ENCODE measurements at regions not wholly inside any gene's neighbourhood (a gene's known extent, or its start where the extent isn't known, plus 50 kb on each side); places are given as distances from the start of the nearest gene placed in this dataset.

DNA sequence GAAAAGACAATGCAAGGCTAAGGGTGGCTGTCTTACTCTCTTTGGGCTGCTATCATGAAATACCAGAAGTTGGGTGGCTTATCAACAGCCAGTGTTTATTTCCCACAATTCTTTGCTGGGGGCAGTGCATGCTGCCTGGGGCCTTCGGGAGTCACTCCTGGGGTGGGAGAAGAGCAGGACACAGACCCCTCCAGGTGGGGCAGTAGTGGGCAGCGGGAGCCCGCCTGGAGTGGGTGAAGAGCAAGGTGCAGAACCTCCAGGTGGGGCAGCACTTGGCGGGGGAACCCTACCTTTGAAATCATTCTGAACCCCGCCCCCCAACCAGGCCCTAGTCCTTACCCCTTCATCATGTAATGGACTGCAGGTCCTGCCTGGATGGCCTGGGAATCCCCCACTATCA is 69.6 kb upstream of the THBS2 start:
- CTCF ChIA-PET: no interaction called here
- H3K9me3 ChIP-seq (replicated peaks; ENCODE audit: control insufficient read depth, insufficient read depth, low read length): no peaks in the 10 kb centered on the region
- H3K4me1 ChIP-seq (ENCODE audit: control insufficient read depth, extremely low read depth, insufficient read depth, low read length): no peaks in the 10 kb centered on the region
- no peaks in the 10 kb centered on the region for H4K20me1 ChIP-seq (replicated peaks; ENCODE audit: control insufficient read depth, extremely low read depth, insufficient read depth, low read length)
- TF ChIP-seq POLR2A (IDR thresholded peaks at IDR 0.05; ENCODE audit: low read depth, low read length): no peak
- no peak for TF ChIP-seq JUN (IDR thresholded peaks at IDR 0.05; ENCODE audit: borderline replicate concordance, insufficient read depth, insufficient read length, low read depth)
- no peak for TF ChIP-seq MYC (IDR thresholded peaks at IDR 0.05; ENCODE audit: low read depth, low read length)
- no peak for TF ChIP-seq POLR2AphosphoS5 (IDR thresholded peaks at IDR 0.05; ENCODE audit: insufficient read depth, low read depth, low read length)
- TF ChIP-seq EZH2 (IDR thresholded peaks at IDR 0.05; ENCODE audit: borderline replicate concordance, low read depth, low read length, severe bottlenecking): no peak
- TF ChIP-seq FOS (IDR thresholded peaks at IDR 0.05; ENCODE audit: borderline replicate concordance, insufficient read depth, low read length): no peak
- TF ChIP-seq, protein P1, sequence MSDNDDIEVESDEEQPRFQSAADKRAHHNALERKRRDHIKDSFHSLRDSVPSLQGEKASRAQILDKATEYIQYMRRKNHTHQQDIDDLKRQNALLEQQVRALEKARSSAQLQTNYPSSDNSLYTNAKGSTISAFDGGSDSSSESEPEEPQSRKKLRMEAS (IDR thresholded peaks at IDR 0.05; ENCODE audit: insufficient read depth, insufficient read length): no peak
- TF ChIP-seq GATA2 (IDR thresholded peaks at IDR 0.05; ENCODE audit: insufficient read depth, insufficient read length, low read depth, low read length): no peak
- TF ChIP-seq, protein P2, sequence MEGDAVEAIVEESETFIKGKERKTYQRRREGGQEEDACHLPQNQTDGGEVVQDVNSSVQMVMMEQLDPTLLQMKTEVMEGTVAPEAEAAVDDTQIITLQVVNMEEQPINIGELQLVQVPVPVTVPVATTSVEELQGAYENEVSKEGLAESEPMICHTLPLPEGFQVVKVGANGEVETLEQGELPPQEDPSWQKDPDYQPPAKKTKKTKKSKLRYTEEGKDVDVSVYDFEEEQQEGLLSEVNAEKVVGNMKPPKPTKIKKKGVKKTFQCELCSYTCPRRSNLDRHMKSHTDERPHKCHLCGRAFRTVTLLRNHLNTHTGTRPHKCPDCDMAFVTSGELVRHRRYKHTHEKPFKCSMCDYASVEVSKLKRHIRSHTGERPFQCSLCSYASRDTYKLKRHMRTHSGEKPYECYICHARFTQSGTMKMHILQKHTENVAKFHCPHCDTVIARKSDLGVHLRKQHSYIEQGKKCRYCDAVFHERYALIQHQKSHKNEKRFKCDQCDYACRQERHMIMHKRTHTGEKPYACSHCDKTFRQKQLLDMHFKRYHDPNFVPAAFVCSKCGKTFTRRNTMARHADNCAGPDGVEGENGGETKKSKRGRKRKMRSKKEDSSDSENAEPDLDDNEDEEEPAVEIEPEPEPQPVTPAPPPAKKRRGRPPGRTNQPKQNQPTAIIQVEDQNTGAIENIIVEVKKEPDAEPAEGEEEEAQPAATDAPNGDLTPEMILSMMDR (IDR thresholded peaks at IDR 0.05; ENCODE audit: extremely low read depth in 1 of 2, insufficient read depth in 1 of 2, low read depth in 1 of 2, low read length in 2 of 2): no peak
- no TSS peak for BruUV-seq (replicated peaks)
- intact Hi-C loops (cut with micrococcal nuclease): no loop called here
- H3K36me3 ChIP-seq (ENCODE audit: control insufficient read depth in 2 of 2, extremely low read depth in 1 of 2, insufficient read depth in 2 of 2, low read length in 2 of 2): no peaks in the 10 kb centered on the region
- no peaks in the 10 kb centered on the region for H3K9me1 ChIP-seq (replicated peaks; ENCODE audit: control insufficient read depth, extremely low read depth, insufficient read depth, low read length)
- POLR2A ChIA-PET: no interaction called here
- no peak overlapping the region for H3K27ac ChIP-seq (ENCODE audit: insufficient read depth, low read depth, low read length)
- FAIRE-seq (no peak), DNase-seq (ENCODE audit: low read depth, low spot score) (no peak)
- no peak overlapping the region for H3K4me2 ChIP-seq (ENCODE audit: insufficient read depth, low read length)
- H3K4me3 ChIP-seq (replicated peaks in 1 of 3; ENCODE audit: insufficient read depth in 1 of 3, low read depth in 1 of 3, low read length in 3 of 3): no peak overlapping the region
- no peak overlapping the region for H3K9ac ChIP-seq (replicated peaks; ENCODE audit: extremely low read depth, insufficient read depth, low read length)
- no peaks in the 10 kb centered on the region for H3K79me2 ChIP-seq (ENCODE audit: control insufficient read depth, insufficient read depth, low read length)
- no peak overlapping the region for H2AFZ ChIP-seq (ENCODE audit: low read depth, low read length)
- dilution Hi-C loops (cut with MboI; ENCODE audit: extremely low pct_ligation_motif_present, low sequenced_read_pairs): no loop called here
- H3K27me3 ChIP-seq (ENCODE audit: control insufficient read depth in 2 of 2, insufficient read depth in 2 of 2, low read length in 2 of 2): no peaks in the 10 kb centered on the region

Measured in endothelial cell of umbilical vein (primary cell).